Suprapubic skin (tissue), 4 donors: ENCODE measurements at regions not wholly inside any gene's neighbourhood (a gene's known extent, or its start where the extent isn't known, plus 50 kb on each side); places are given as distances from the start of the nearest gene placed in this dataset.

Experiments
- DNase-seq, 2 donors: peaks; one replicate each; pipeline ENCODE4 v3.0.0-alpha.2; 2019; ENCODE audit warnings: low spot score in 2 of 2
- H3K27ac ChIP-seq: fragments of 200-600 bp; sonication (generic); one replicate; pipeline ENCODE4 v1.5.1; 2019
- H3K27me3 ChIP-seq: fragments of 200-600 bp; sonication (generic); one replicate; pipeline ENCODE4 v1.5.1; 2019
- H3K36me3 ChIP-seq: fragments of 200-600 bp; sonication (generic); one replicate; pipeline ENCODE4 v1.5.1; 2019
- H3K4me1 ChIP-seq: fragments of 200-600 bp; sonication (generic); one replicate; pipeline ENCODE4 v1.5.1; 2019
- H3K4me3 ChIP-seq: fragments of 200-600 bp; sonication (generic); one replicate; pipeline ENCODE4 v1.5.1; 2019; ENCODE audit warnings: mild to moderate bottlenecking
- H3K9me3 ChIP-seq: fragments of 200-600 bp; sonication (generic); one replicate; pipeline ENCODE4 v1.5.1; 2019
- CTCF ChIP-seq, 2 donors: fragments of 200-600 bp in 1 of 2; fragments of 450-650 bp in 1 of 2; sonication (generic) in 1 of 2; IDR thresholded peaks; one replicate each; pipeline ENCODE4 v1.5.1; 2016 to 2019; ENCODE audit warnings: antibody characterized with exemption in 2 of 2, mild to moderate bottlenecking in 1 of 2, moderate library complexity in 1 of 2
- EP300 ChIP-seq: sonication (generic); formaldehyde crosslinking; IDR thresholded peaks from one replicate; pipeline ENCODE4 v1.6.1; 2017; ENCODE audit warnings: antibody characterized with exemption
- POLR2A ChIP-seq, 2 donors: fragments of 450-650 bp; IDR thresholded peaks; one replicate each; pipeline ENCODE4 v1.6.1; 2017; ENCODE audit warnings: antibody characterized with exemption in 2 of 2, mild to moderate bottlenecking in 2 of 2, moderate library complexity in 2 of 2
- POLR2AphosphoS5 ChIP-seq, 3 donors: sonication (generic); formaldehyde crosslinking; IDR thresholded peaks; one replicate each; pipeline ENCODE4 v1.6.1; 2017; ENCODE audit warnings: antibody characterized with exemption in 3 of 3
- WGBS: methylation state at CpG from one replicate; pipeline ENCODE4 v1.1.5; 2018; 5-methylcytosine and 5-hydroxymethylcytosine counted together

- no peak for DNase-seq
- TF ChIP-seq CTCF (IDR thresholded peaks at IDR 0.05): no peak
- no peak for TF ChIP-seq EP300
- no peak for TF ChIP-seq POLR2AphosphoS5 (IDR thresholded peaks at IDR 0.05)
- no peak for TF ChIP-seq POLR2A (IDR thresholded peaks at IDR 0.05)
- Histone ChIP-seq H3K4me3 (no peak overlapping the region), H3K9me3 (no peaks in the 10 kb centered on the region), H3K36me3 (no peaks in the 10 kb centered on the region), H3K4me1 (peaks cover 20% of the 10 kb centered on the region), H3K27ac (no peak overlapping the region), H3K27me3 (no peaks in the 10 kb centered on the region)
- 53% methylated on average over 7 of the region's 7 CpGs for WGBS
Measured at GRCh38 chr4:54547299-54548097, 110.3 kb upstream of the KIT start.

- Histone ChIP-seq H3K27me3 (no peaks in the 10 kb centered on the region), H3K27ac (no peak overlapping the region)
Measured at GRCh38 chr4:54548098-54548620, 109.6 kb upstream of the KIT start.

GRCh38 chr4:54548831-54549460, 108.8 kb upstream of the KIT start:
- Histone ChIP-seq H3K4me3 (no peak overlapping the region), H3K27me3 (no peaks in the 10 kb centered on the region), H3K36me3 (no peaks in the 10 kb centered on the region), H3K4me1 (peaks cover 20% of the 10 kb centered on the region), H3K27ac (no peak overlapping the region), H3K9me3 (no peaks in the 10 kb centered on the region)
- 94% methylated on average over 8 of the region's 9 CpGs for WGBS
- DNase-seq: no peak
- TF ChIP-seq POLR2AphosphoS5 (IDR thresholded peaks at IDR 0.05) (no peak), POLR2A (IDR thresholded peaks at IDR 0.05) (no peak), EP300 (no peak), CTCF (IDR thresholded peaks at IDR 0.05) (no peak)

More at GRCh38 chr4:54548098-54548620, 109.6 kb upstream of the KIT start:
- H3K9me3 ChIP-seq: no peaks in the 10 kb centered on the region
- TF ChIP-seq EP300 (no peak), POLR2AphosphoS5 (IDR thresholded peaks at IDR 0.05) (no peak), POLR2A (IDR thresholded peaks at IDR 0.05) (no peak), CTCF (IDR thresholded peaks at IDR 0.05) (no peak)
- H3K4me3 ChIP-seq: no peak overlapping the region
- 76% methylated on average over 3 of the region's 3 CpGs for WGBS
- no peaks in the 10 kb centered on the region for H3K36me3 ChIP-seq
- H3K4me1 ChIP-seq: peaks cover 20% of the 10 kb centered on the region
- DNase-seq: no peak

- Histone ChIP-seq H3K27me3 (no peaks in the 10 kb centered on the region), H3K4me3 (no peak overlapping the region), H3K9me3 (no peaks in the 10 kb centered on the region), H3K4me1 (peaks cover 17% of the 10 kb centered on the region), H3K27ac (no peak overlapping the region), H3K36me3 (no peaks in the 10 kb centered on the region)
- 52% methylated on average over 8 of the region's 8 CpGs for WGBS
- no peak for DNase-seq
- TF ChIP-seq POLR2AphosphoS5 (IDR thresholded peaks at IDR 0.05): no peak
- no peak for TF ChIP-seq CTCF (IDR thresholded peaks at IDR 0.05)
- TF ChIP-seq POLR2A (IDR thresholded peaks at IDR 0.05): no peak
- TF ChIP-seq EP300: no peak
Measured at GRCh38 chr4:54550395-54551171, 107.2 kb upstream of the KIT start.
